ENCODE measurements at regions not wholly inside any gene's neighbourhood (a gene's known extent, or its start where the extent isn't known, plus 50 kb on each side); places are given as distances from the start of the nearest gene placed in this dataset.

GRCh38 chr18:57991552-57991951 is 52.5 kb upstream of the NEDD4L start:
- no peak for DNase-seq (ENCODE audit: low read depth)

- no peak for DNase-seq (ENCODE audit: low read depth)
Observed at GRCh38 chr18:57989536-57989935, 54.5 kb upstream of the NEDD4L start.

GRCh38 chr18:57984490-57985115 is 59.4 kb upstream of the NEDD4L start:
- DNase-seq (ENCODE audit: low read depth), result no peak

- DNase-seq (ENCODE audit: low read depth), result no peak
Observed at GRCh38 chr18:57983965-57984364, 60.1 kb upstream of the NEDD4L start.

GRCh38 chr18:57983472-57983871 is 60.6 kb upstream of the NEDD4L start:
- no peak for DNase-seq (ENCODE audit: low read depth)

DNA sequence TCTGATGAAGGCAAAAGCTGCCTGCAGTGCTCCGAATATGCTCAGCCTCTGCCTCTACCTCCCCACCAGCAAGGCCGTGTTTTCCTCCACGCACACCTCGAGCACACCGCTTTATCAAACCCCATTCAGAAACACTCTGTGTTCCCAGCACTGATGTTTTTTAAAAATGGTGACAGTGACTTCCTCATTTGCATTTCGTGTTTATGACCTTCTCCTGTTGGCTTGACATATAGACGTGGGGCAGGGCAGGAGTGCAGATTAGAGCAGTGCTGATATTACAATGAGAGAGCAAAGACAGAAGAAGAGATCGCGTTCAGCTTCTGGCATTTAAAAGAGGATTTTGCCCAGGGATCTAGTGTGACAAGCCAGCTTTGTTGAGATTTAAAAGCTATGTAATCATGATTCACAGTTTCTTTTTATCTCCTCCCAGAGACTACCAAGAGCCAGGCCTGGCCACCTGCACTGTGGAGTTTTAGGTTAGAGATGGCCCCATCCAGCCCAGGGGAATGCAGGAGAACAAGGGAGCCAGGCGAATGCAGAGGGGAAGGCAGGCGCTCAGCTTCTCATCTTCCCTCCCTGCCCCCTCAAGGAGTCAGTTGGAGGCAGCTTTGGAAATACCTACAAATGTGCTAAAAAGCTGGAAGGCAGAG is 61.5 kb upstream of the NEDD4L start:
- no peak for DNase-seq (ENCODE audit: low read depth)

GRCh38 chr18:57981308-57982028 is 62.6 kb upstream of the NEDD4L start:
- DNase-seq (ENCODE audit: low read depth), result no peak

GRCh38 chr18:57980573-57981307 is 63.3 kb upstream of the NEDD4L start:
- no peak for DNase-seq (ENCODE audit: low read depth)

GRCh38 chr18:57976230-57976773 is 67.7 kb upstream of the NEDD4L start:
- DNase-seq (ENCODE audit: low read depth), result no peak

- DNase-seq (ENCODE audit: low read depth), result peak; percentile 53
Observed at GRCh38 chr18:57975805-57976204, 68.2 kb upstream of the NEDD4L start.

- no peak for DNase-seq (ENCODE audit: low read depth)
Observed at GRCh38 chr18:57974585-57975265, 69.3 kb upstream of the NEDD4L start.

GRCh38 chr18:57973889-57974288 is 70.1 kb upstream of the NEDD4L start:
- no peak for DNase-seq (ENCODE audit: low read depth)

DNA sequence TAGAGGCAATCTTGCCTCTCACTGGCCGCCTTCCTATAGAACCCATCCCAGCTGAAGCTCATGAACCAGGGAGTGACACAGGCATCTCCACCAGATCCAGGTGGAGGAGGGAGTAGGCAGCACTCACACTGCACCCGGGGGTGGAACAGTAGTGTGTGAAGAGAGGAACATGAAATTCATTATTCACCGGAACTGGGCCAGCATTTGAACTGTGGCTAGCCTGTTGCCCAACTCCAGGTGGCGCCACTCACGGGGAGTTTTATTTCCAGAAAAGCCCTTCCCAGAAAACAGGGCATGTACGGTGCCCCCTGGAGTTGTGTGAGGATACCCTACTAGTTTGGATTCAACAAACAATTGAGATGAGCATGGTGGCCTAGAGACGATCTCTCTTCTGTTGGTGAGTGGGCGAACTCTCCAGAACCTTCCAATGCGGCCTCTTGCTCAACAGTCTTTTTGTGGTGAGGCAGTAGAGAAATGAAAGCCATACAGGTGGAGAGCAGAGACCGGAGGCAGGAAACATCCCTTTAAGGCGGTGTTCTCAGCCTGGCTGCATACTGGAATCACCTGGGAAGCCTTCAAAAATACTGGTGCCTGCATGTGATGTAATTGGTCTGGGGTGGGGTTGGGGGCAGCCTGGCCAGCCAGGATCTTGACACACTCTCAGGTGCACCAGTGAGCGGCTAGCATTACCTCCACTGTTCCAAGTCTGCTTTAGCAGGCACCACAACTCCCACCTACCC is 73.5 kb upstream of the NEDD4L start:
- DNase-seq (ENCODE audit: low read depth), result no peak

DNA sequence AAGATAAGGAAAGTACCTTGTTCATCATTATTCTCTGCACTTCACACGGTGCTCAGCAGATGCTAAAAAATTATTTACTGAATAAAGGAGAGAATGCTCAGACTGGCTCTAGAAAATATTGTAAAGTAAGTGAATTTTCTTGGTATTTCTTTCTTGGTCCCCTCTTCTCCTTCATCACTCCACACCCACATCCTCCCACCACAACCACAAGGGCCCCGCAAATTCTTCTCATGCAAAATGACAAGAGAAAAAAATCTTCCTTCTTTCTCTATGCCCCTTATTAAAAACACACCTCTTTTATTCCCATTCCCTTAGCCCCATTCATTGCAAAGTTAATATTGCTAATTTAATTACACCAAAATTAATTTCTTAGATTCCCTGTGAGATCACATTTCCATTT is 74.2 kb upstream of the NEDD4L start:
- DNase-seq (ENCODE audit: low read depth), result no peak

DNA sequence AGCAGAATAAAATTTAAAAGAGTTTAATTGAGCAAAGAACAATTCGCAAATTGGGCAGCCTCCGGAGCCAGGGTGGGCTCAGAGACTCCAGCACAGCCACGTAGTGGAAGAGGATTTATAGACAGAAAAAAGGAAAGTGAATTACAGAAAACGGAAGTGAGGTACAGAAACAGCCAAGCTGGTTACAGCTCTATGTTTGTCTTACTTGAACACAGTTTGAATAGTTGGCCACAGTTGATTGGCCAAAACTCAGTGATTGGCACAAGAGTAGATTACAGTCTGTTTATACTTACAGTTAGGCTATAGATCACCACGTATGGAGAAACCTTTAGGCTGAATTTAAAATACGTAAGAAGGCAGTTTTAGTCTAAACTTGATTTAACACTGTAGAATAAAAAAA is 78.8 kb upstream of the NEDD4L start:
- no peak for DNase-seq (ENCODE audit: low read depth)

GRCh38 chr18:57961876-57962505 is 82.0 kb upstream of the NEDD4L start:
- peak; percentile 65 for DNase-seq (ENCODE audit: low read depth)

GRCh38 chr18:57961411-57961810 is 82.6 kb upstream of the NEDD4L start:
- no peak for DNase-seq (ENCODE audit: low read depth)

DNA sequence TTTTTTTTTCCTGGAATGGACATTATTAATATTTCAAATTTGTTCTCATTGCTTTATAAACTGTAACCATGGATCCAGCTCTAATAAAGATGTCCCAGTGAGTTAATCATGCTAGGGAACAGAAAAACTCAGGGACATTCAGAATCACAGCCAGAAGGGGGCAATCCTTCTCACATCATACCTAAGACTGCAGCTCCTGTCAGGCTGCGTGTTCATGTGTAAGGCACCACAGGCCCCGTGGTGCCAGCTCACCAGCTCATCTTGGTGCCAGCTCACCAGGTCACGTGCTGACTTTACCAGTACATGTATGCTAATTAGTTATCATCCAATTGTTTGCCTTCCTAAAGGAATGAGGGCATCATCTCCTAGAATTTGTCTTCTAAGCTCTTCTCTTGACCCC is 84.7 kb upstream of the NEDD4L start:
- peak; percentile 84 for DNase-seq (ENCODE audit: low read depth)

DNA sequence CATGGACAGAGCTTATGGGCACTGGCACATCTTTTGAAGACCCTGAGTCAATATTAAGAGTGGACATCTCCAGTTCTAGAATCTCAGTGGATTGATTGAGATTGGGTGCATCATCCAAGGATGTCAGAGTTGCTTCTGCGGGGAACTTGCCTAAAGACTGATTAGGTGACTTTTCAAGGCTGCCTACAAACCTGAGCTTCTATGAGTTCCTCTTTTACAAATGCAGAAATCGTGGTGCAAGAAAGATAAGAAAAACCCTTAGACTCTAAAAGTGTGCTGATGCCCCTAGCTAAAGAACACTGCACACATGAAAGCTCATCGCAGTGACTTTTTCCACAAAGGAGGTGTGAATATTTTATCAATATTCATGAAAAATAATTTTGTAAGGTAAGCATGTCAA is 86.8 kb upstream of the NEDD4L start:
- DNase-seq (ENCODE audit: low read depth), result no peak

GRCh38 chr18:57956491-57956890 is 87.5 kb upstream of the NEDD4L start:
- DNase-seq (ENCODE audit: low read depth), result no peak

Measured in LHCN-M2 (cell line).